Keratinocyte (primary cell): ENCODE measurements at regions not wholly inside any gene's neighbourhood (a gene's known extent, or its start where the extent isn't known, plus 50 kb on each side); places are given as distances from the start of the nearest gene placed in this dataset.

Experiments
- DNase-seq: peaks from one replicate; pipeline ENCODE4 v3.0.0-alpha.2; 2011; ENCODE audit warnings: low read depth, missing footprints, low spot score
- FAIRE-seq: peaks from 2 replicates; lab custom pipeline; 2011; peaks lifted over from hg19 to GRCh38; lab: Jason Lieb, UNC
- H2AFZ ChIP-seq: 2 replicates; pipeline ENCODE4 v1.6.0; 2012; ENCODE audit warnings: low read length, control low read depth, inconsistent platforms; ENCODE audit not compliant: control insufficient read depth
- H3K27ac ChIP-seq: 2 replicates; pipeline ENCODE4 v1.5.1; 2011; ENCODE audit warnings: low read length; ENCODE audit not compliant: control insufficient read depth, insufficient read depth
- H3K27me3 ChIP-seq: 3 replicates; pipeline ENCODE4 v1.6.0; 2011; ENCODE audit warnings: low read length; ENCODE audit not compliant: control insufficient read depth, insufficient read depth; ENCODE audit errors: extremely low read depth
- H3K36me3 ChIP-seq, 2 experiments: 2 replicates in 1 of 2; 3 replicates in 1 of 2; pipeline ENCODE4 v1.5.1; 2011; ENCODE audit warnings: low read length in 2 of 2, mild to moderate bottlenecking in 1 of 2; ENCODE audit not compliant: control insufficient read depth in 2 of 2, insufficient read depth in 2 of 2; ENCODE audit errors: extremely low read depth in 1 of 2
- H3K4me1 ChIP-seq: 3 replicates; pipeline ENCODE4 v1.5.1; 2011; ENCODE audit warnings: low read length; ENCODE audit not compliant: control insufficient read depth, insufficient read depth; ENCODE audit errors: extremely low read depth
- H3K4me2 ChIP-seq: 3 replicates; pipeline ENCODE4 v1.6.0; 2011; ENCODE audit warnings: low read depth, low read length; ENCODE audit not compliant: control insufficient read depth, insufficient read depth; ENCODE audit errors: extremely low read depth
- H3K4me3 ChIP-seq, 3 experiments: fragments of 200-600 bp in 1 of 3; sonication (generic) in 1 of 3; 2 replicates in 2 of 3; 3 replicates in 1 of 3; pipeline ENCODE4 v1.5.1; 2011 to 2016; ENCODE audit warnings: low read length in 3 of 3, mild to moderate bottlenecking in 3 of 3, control low read depth in 2 of 3, inconsistent platforms in 1 of 3, low read depth in 1 of 3, mixed read lengths in 1 of 3, mixed run types in 1 of 3, moderate library complexity in 1 of 3; ENCODE audit not compliant: control insufficient read depth in 2 of 3, insufficient read depth in 2 of 3; ENCODE audit errors: extremely low read depth in 1 of 3
- H3K79me2 ChIP-seq: 2 replicates; pipeline ENCODE4 v1.6.0; 2012; ENCODE audit warnings: low read length; ENCODE audit not compliant: control insufficient read depth, insufficient read depth
- H3K9ac ChIP-seq: 3 replicates; pipeline ENCODE4 v1.6.0; 2011; ENCODE audit warnings: low read length; ENCODE audit not compliant: control insufficient read depth, insufficient read depth; ENCODE audit errors: extremely low read depth
- H3K9me1 ChIP-seq: 3 replicates; pipeline ENCODE4 v1.6.0; 2011; ENCODE audit warnings: low read length; ENCODE audit not compliant: control insufficient read depth, insufficient read depth; ENCODE audit errors: extremely low read depth
- H3K9me3 ChIP-seq: 2 replicates; pipeline ENCODE4 v1.5.1; 2012; ENCODE audit warnings: low read depth, low read length; ENCODE audit not compliant: control insufficient read depth
- H4K20me1 ChIP-seq: 3 replicates; pipeline ENCODE4 v1.6.0; 2011; ENCODE audit warnings: low read length; ENCODE audit not compliant: control insufficient read depth, insufficient read depth; ENCODE audit errors: extremely low read depth
- CTCF ChIP-seq, 3 experiments: IDR thresholded peaks in 1 of 3; conservative IDR thresholded peaks in 1 of 3; optimal IDR thresholded peaks in 1 of 3; 2 replicates in 2 of 3; 3 replicates in 1 of 3; pipeline versions ENCODE3 to v1.5.1; 2011; ENCODE audit warnings: low read length in 3 of 3, mild to moderate bottlenecking in 3 of 3, moderate library complexity in 2 of 3, control low read depth in 1 of 3, inconsistent platforms in 1 of 3; ENCODE audit not compliant: insufficient read depth in 2 of 3; ENCODE audit errors: extremely low read depth in 1 of 3
- EZH2 ChIP-seq: IDR thresholded peaks from one replicate; pipeline ENCODE4 v1.6.1; 2012; ENCODE audit warnings: inconsistent platforms, mild to moderate bottlenecking, low read length, moderate library complexity
- dilution Hi-C: fragments of 300-500 bp; cut with MboI; formaldehyde crosslinking; loops from one replicate; pipeline ENCODE4 v1.7.0; 2020; ENCODE audit warnings: low sequenced_read_pairs; ENCODE audit not compliant: extremely low pct_ligation_motif_present

GRCh38 chr16:58820411-58820810 lies 86.3 kb upstream of the GOT2 start:
- dilution Hi-C loops = no loop called here
- Histone ChIP-seq H3K27me3 (no peaks in the 10 kb centered on the region), H3K9ac (no peak overlapping the region), H3K4me3 (no peak overlapping the region), H3K36me3 (no peaks in the 10 kb centered on the region), H3K4me1 (peaks cover 3% of the 10 kb centered on the region), H3K79me2 (no peaks in the 10 kb centered on the region), H4K20me1 (no peaks in the 10 kb centered on the region), H3K9me1 (no peaks in the 10 kb centered on the region), H2AFZ (no peak overlapping the region), H3K9me3 (no peaks in the 10 kb centered on the region), H3K27ac (no peak overlapping the region), H3K4me2 (no peak overlapping the region)
- no peak for DNase-seq
- no peak for TF ChIP-seq CTCF (optimal IDR thresholded peaks at IDR 0.05 in 1 of 3, IDR thresholded peaks at IDR 0.05 in 1 of 3, conservative IDR thresholded peaks at IDR 0.05 in 1 of 3; ENCODE audit: extremely low read depth in 1 of 3, insufficient read depth in 2 of 3, low read length in 3 of 3)
- TF ChIP-seq EZH2 = no peak
- FAIRE-seq = no peak

- peak; percentile 94 for FAIRE-seq
These were observed 81.2 kb upstream of the GOT2 start for GRCh38 chr16:58815181-58815888.

More at GRCh38 chr16:58815181-58815888, 81.2 kb upstream of the GOT2 start:
- Histone ChIP-seq H4K20me1 (no peaks in the 10 kb centered on the region), H3K9me3 (no peaks in the 10 kb centered on the region), H2AFZ (peak overlapping the region; percentile 62), H3K9ac (no peak overlapping the region), H3K36me3 (no peaks in the 10 kb centered on the region), H3K9me1 (no peaks in the 10 kb centered on the region), H3K27ac (no peak overlapping the region), H3K27me3 (no peaks in the 10 kb centered on the region), H3K4me1 (peaks cover 14% of the 10 kb centered on the region), H3K79me2 (no peaks in the 10 kb centered on the region), H3K4me2 (peak overlapping the region; percentile 94), H3K4me3 (no peak overlapping the region)
- peak; percentile 46 for DNase-seq
- TF ChIP-seq CTCF (optimal IDR thresholded peaks at IDR 0.05 in 1 of 3, IDR thresholded peaks at IDR 0.05 in 1 of 3, conservative IDR thresholded peaks at IDR 0.05 in 1 of 3; ENCODE audit: extremely low read depth in 1 of 3, insufficient read depth in 2 of 3, low read length in 3 of 3) (no peak), EZH2 (no peak)
- dilution Hi-C loops = no loop called here
